ENCODE measurements at regions not wholly inside any gene's neighbourhood (a gene's known extent, or its start where the extent isn't known, plus 50 kb on each side); places are given as distances from the start of the nearest gene placed in this dataset.

GRCh38 chr10:113292743-113293142 is 260.1 kb upstream of the HABP2 start:
- CTCF ChIA-PET = interaction anchor here (0.6 kb wide), 1 partner anchor 1687 kb away, joined by 5 read pairs; no protein-coding TSS in a partner anchor

GRCh38 chr10:113293167-113293566 is 259.7 kb upstream of the HABP2 start:
- intact Hi-C loops (cut with micrococcal nuclease; ENCODE audit: unreplicated experiment) = no loop called here
- Histone ChIP-seq H3K4me1 (ENCODE audit: control insufficient read depth, insufficient read depth, low read length) (no peaks in the 10 kb centered on the region), H3K9me3 (ENCODE audit: control insufficient read depth, insufficient read depth, low read depth, low read length) (no peaks in the 10 kb centered on the region), H3K36me3 (ENCODE audit: control insufficient read depth, insufficient read depth, low read length) (no peaks in the 10 kb centered on the region), H3K27ac (ENCODE audit: low read length) (no peak overlapping the region), H3K4me3 (ENCODE audit: low read depth in 2 of 2, low read length in 2 of 2) (no peak overlapping the region), H3K27me3 (ENCODE audit: control insufficient read depth, insufficient read depth, low read length) (no peaks in the 10 kb centered on the region)
- no peak for TF ChIP-seq REST (IDR thresholded peaks at IDR 0.05; ENCODE audit: insufficient read depth in 1 of 2, low read depth in 2 of 2, low read length in 1 of 2)
- TF ChIP-seq SIN3A (IDR thresholded peaks at IDR 0.05; ENCODE audit: borderline replicate concordance, insufficient read depth, low read depth, low read length) = no peak
- TF ChIP-seq POLR2AphosphoS5 (IDR thresholded peaks at IDR 0.05; ENCODE audit: low read depth, low read length) = no peak
- no peak for TF ChIP-seq CTCF (IDR thresholded peaks at IDR 0.05)
- TF ChIP-seq TCF7L2 (IDR thresholded peaks at IDR 0.05; ENCODE audit: low read depth, low read length) = no peak
- no peak for ATAC-seq
- in situ Hi-C loops (cut with HindIII; ENCODE audit: low pct_unique_long_range_greater_than_20kb, low sequenced_read_pairs) = no loop called here
- no TSS peak for BruUV-seq (replicated peaks)
- POLR2A ChIA-PET = no interaction called here
- DNase-seq (ENCODE audit: low read depth, low spot score) = no peak
- CTCF ChIA-PET = no interaction called here

More at GRCh38 chr10:113292743-113293142, 260.1 kb upstream of the HABP2 start:
- Histone ChIP-seq H3K27ac (ENCODE audit: low read length) (no peak overlapping the region), H3K9me3 (ENCODE audit: control insufficient read depth, insufficient read depth, low read depth, low read length) (no peaks in the 10 kb centered on the region), H3K4me3 (ENCODE audit: low read depth in 2 of 2, low read length in 2 of 2) (no peak overlapping the region), H3K36me3 (ENCODE audit: control insufficient read depth, insufficient read depth, low read length) (no peaks in the 10 kb centered on the region), H3K4me1 (ENCODE audit: control insufficient read depth, insufficient read depth, low read length) (no peaks in the 10 kb centered on the region), H3K27me3 (ENCODE audit: control insufficient read depth, insufficient read depth, low read length) (no peaks in the 10 kb centered on the region)
- TF ChIP-seq TCF7L2 (IDR thresholded peaks at IDR 0.05; ENCODE audit: low read depth, low read length) = no peak
- no peak for TF ChIP-seq REST (IDR thresholded peaks at IDR 0.05; ENCODE audit: insufficient read depth in 1 of 2, low read depth in 2 of 2, low read length in 1 of 2)
- TF ChIP-seq POLR2AphosphoS5 (IDR thresholded peaks at IDR 0.05; ENCODE audit: low read depth, low read length) = no peak
- TF ChIP-seq SIN3A (IDR thresholded peaks at IDR 0.05; ENCODE audit: borderline replicate concordance, insufficient read depth, low read depth, low read length) = no peak
- no peak for TF ChIP-seq CTCF (IDR thresholded peaks at IDR 0.05)
- in situ Hi-C loops (cut with HindIII; ENCODE audit: low pct_unique_long_range_greater_than_20kb, low sequenced_read_pairs) (no loop called here), intact Hi-C loops (cut with micrococcal nuclease; ENCODE audit: unreplicated experiment) (no loop called here)
- ATAC-seq = no peak
- BruUV-seq (replicated peaks) = no TSS peak
- DNase-seq (ENCODE audit: low read depth, low spot score) = no peak
- POLR2A ChIA-PET = no interaction called here
